Endodermal cell (in vitro differentiated cells): ENCODE measurements at regions not wholly inside any gene's neighbourhood (a gene's known extent, or its start where the extent isn't known, plus 50 kb on each side); places are given as distances from the start of the nearest gene placed in this dataset.

ENCODE experiments used
- DNase-seq: peaks from one replicate; pipeline ENCODE4 v3.0.0-alpha.2; 2017
- H3K27ac ChIP-seq: 2 replicates; pipeline ENCODE4 v1.5.1; 2013; ENCODE audit warnings: mild to moderate bottlenecking, low read depth, low read length, moderate library complexity
- H3K27me3 ChIP-seq: 2 replicates; pipeline ENCODE4 v1.6.1; 2013; ENCODE audit warnings: mild to moderate bottlenecking, low read length, moderate library complexity; ENCODE audit not compliant: insufficient read depth, control insufficient read depth, poor library complexity, severe bottlenecking
- H3K36me3 ChIP-seq: 2 replicates; pipeline ENCODE4 v1.7.0; 2013; ENCODE audit warnings: mild to moderate bottlenecking, low read length, moderate library complexity; ENCODE audit not compliant: control insufficient read depth, insufficient read depth
- H3K4me1 ChIP-seq: one replicate; pipeline ENCODE4 v1.7.0; 2013; ENCODE audit warnings: low read length; ENCODE audit not compliant: control insufficient read depth, insufficient read depth
- H3K4me3 ChIP-seq: 2 replicates; pipeline ENCODE4 v1.5.1; 2013; ENCODE audit warnings: mild to moderate bottlenecking, low read length, moderate library complexity
- H3K9ac ChIP-seq: 2 replicates; pipeline ENCODE4 v1.6.1; 2013; ENCODE audit warnings: mild to moderate bottlenecking, low read length, moderate library complexity; ENCODE audit not compliant: poor library complexity, severe bottlenecking; ENCODE audit errors: extremely low read depth
- H3K9me3 ChIP-seq: 2 replicates; pipeline ENCODE4 v1.6.1; 2013; ENCODE audit warnings: mild to moderate bottlenecking, low read length, moderate library complexity; ENCODE audit not compliant: control insufficient read depth
- H3K27ac Mint-ChIP-seq: 2 replicates; pipeline ENCODE4 v1.8.0; 2020; ENCODE audit warnings: mixed read lengths
- H3K27me3 Mint-ChIP-seq: 2 replicates; pipeline ENCODE4 v1.8.0; 2021; ENCODE audit warnings: mild to moderate bottlenecking, mixed read lengths; ENCODE audit not compliant: insufficient read depth
- H3K36me3 Mint-ChIP-seq: 2 replicates; pipeline ENCODE4 v1.8.0; 2020; ENCODE audit warnings: low read depth, mixed read lengths
- H3K4me1 Mint-ChIP-seq: 2 replicates; pipeline ENCODE4 v1.8.0; 2020; ENCODE audit warnings: mixed read lengths
- H3K4me3 Mint-ChIP-seq: 2 replicates; pipeline ENCODE4 v1.8.0; 2020; ENCODE audit warnings: mild to moderate bottlenecking, moderate library complexity, mixed read lengths
- H3K9me3 Mint-ChIP-seq: 2 replicates; pipeline ENCODE4 v1.8.0; 2020; ENCODE audit warnings: mild to moderate bottlenecking, mixed read lengths
- CTCF ChIP-seq: fragments of 200-600 bp; sonication (generic); conservative IDR thresholded peaks from 2 replicates; pipeline ENCODE4 v1.5.0; 2021; ENCODE audit warnings: antibody characterized with exemption, mild to moderate bottlenecking
- WGBS, 2 experiments: methylation state at CpG; one replicate each; pipeline versions ENCODE4 v1.1.5 to v1.1.7; 2013; ENCODE audit warnings: missing lambda C conversion rate in 2 of 2, mixed read lengths in 1 of 2; ENCODE audit not compliant: insufficient coverage in 1 of 2, insufficient read length in 1 of 2; 5-methylcytosine and 5-hydroxymethylcytosine counted together

DNA sequence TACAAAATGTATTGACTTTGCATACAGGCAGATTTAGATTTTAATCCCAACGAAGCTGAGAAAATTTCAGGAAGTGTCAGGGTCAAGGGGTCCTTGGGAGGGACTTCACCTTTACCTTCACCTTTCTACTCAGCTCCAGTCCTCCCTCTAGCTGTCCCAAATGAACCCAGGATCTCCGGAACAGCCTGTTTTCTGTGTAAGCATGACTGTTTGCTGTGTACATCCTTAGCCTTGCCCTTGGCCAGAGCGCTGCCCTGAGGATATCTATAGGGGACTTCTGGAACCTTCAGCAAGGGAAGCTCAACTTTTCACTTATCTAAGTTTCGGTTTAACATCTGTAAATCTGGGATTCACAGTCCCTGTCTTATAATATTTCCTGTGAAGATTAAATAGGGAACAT lies 246.8 kb upstream of the ST6GAL2 start:
- no peak for TF ChIP-seq CTCF
- H3K4me1 Mint-ChIP-seq = peaks cover under 1% of the 10 kb centered on the region
- no peaks in the 10 kb centered on the region for H3K36me3 Mint-ChIP-seq
- no peaks in the 10 kb centered on the region for H3K9me3 ChIP-seq
- H3K9ac ChIP-seq = no peak overlapping the region
- WGBS, 2 experiments = 81 to 100% methylated on average over 1 to 4 of the region's 4 CpGs
- H3K27ac ChIP-seq = no peak overlapping the region
- no peaks in the 10 kb centered on the region for H3K27me3 ChIP-seq
- H3K4me3 Mint-ChIP-seq = no peak overlapping the region
- DNase-seq = no peak
- no peaks in the 10 kb centered on the region for H3K4me1 ChIP-seq
- H3K27me3 Mint-ChIP-seq = peaks cover 1% of the 10 kb centered on the region
- H3K36me3 ChIP-seq = no peaks in the 10 kb centered on the region
- H3K9me3 Mint-ChIP-seq = no peaks in the 10 kb centered on the region
- H3K4me3 ChIP-seq = no peak overlapping the region
- no peak overlapping the region for H3K27ac Mint-ChIP-seq

- Histone ChIP-seq H3K4me3 (no peak overlapping the region), H3K9ac (no peak overlapping the region), H3K27me3 (no peaks in the 10 kb centered on the region), H3K27ac (no peak overlapping the region), H3K36me3 (no peaks in the 10 kb centered on the region), H3K9me3 (no peaks in the 10 kb centered on the region), H3K4me1 (no peaks in the 10 kb centered on the region)
- Mint-ChIP-seq H3K9me3 (no peaks in the 10 kb centered on the region), H3K4me1 (peaks cover 3% of the 10 kb centered on the region), H3K4me3 (no peak overlapping the region), H3K36me3 (no peaks in the 10 kb centered on the region), H3K27ac (no peak overlapping the region), H3K27me3 (peaks cover 2% of the 10 kb centered on the region)
- TF ChIP-seq CTCF = no peak
- DNase-seq = no peak
- WGBS, 2 experiments = 83% methylated on average over 1 of the region's 1 CpG; no CpG with 5 or more reads in 1 of the 2 experiments
Measured at GRCh38 chr2:107133412-107133811, 247.4 kb upstream of the ST6GAL2 start.

GRCh38 chr2:107136733-107137132 lies 250.8 kb upstream of the ST6GAL2 start:
- no peaks in the 10 kb centered on the region for H3K4me1 ChIP-seq
- no peaks in the 10 kb centered on the region for H3K27me3 ChIP-seq
- TF ChIP-seq CTCF = no peak
- Mint-ChIP-seq H3K27me3 (peaks cover 2% of the 10 kb centered on the region), H3K4me3 (no peak overlapping the region), H3K4me1 (peaks cover 3% of the 10 kb centered on the region), H3K36me3 (peaks cover 2% of the 10 kb centered on the region), H3K27ac (no peak overlapping the region), H3K9me3 (peaks cover 3% of the 10 kb centered on the region)
- DNase-seq = no peak
- no peak overlapping the region for H3K9ac ChIP-seq
- no peak overlapping the region for H3K4me3 ChIP-seq
- H3K9me3 ChIP-seq = no peaks in the 10 kb centered on the region
- H3K27ac ChIP-seq = no peak overlapping the region
- no peaks in the 10 kb centered on the region for H3K36me3 ChIP-seq
